ENCODE measurements at regions not wholly inside any gene's neighbourhood (a gene's known extent, or its start where the extent isn't known, plus 50 kb on each side); places are given as distances from the start of the nearest gene placed in this dataset.

GRCh38 chr7:52735656-52736055 is 299.8 kb upstream of the POM121L12 start:
- TF ChIP-seq CTCF (IDR thresholded peaks at IDR 0.05) = no peak
- TF ChIP-seq ZFX (IDR thresholded peaks at IDR 0.05; ENCODE audit: borderline replicate concordance) = no peak

All from 22Rv1 (cell line).